Esophagus muscularis mucosa (tissue), 4 donors: ENCODE measurements at regions not wholly inside any gene's neighbourhood (a gene's known extent, or its start where the extent isn't known, plus 50 kb on each side); places are given as distances from the start of the nearest gene placed in this dataset.

Experiments
- DNase-seq: peaks from one replicate; pipeline ENCODE4 v3.0.0-alpha.2; 2017; ENCODE audit errors: extremely low spot score
- H3K27ac ChIP-seq, 4 donors: fragments of 200-600 bp; sonication (generic); replicated peaks in 1 of 4; 1 replicate in 3 of 4; 2 replicates in 1 of 4; pipeline ENCODE4 v1.5.1; 2016 to 2019; ENCODE audit warnings: mild to moderate bottlenecking in 1 of 4
- H3K27me3 ChIP-seq, 4 donors: fragments of 200-600 bp; sonication (generic); one replicate each; pipeline versions ENCODE4 v1.5.1 to v1.6.0; 2016 to 2019
- H3K36me3 ChIP-seq, 4 donors: fragments of 200-600 bp; sonication (generic); one replicate each; pipeline ENCODE4 v1.5.1; 2016 to 2019
- H3K4me1 ChIP-seq, 4 donors: fragments of 200-600 bp; sonication (generic); one replicate each; pipeline ENCODE4 v1.5.1; 2016 to 2019
- H3K4me3 ChIP-seq, 4 donors: fragments of 200-600 bp; sonication (generic); 1 replicate in 2 of 4; 2 replicates in 2 of 4; pipeline ENCODE4 v1.5.1; 2016 to 2019; ENCODE audit warnings: mild to moderate bottlenecking in 4 of 4, moderate library complexity in 1 of 4
- H3K9me3 ChIP-seq, 4 donors: fragments of 200-600 bp; sonication (generic); 1 replicate in 3 of 4; 2 replicates in 1 of 4; pipeline ENCODE4 v1.5.1; 2016 to 2019
- CTCF ChIP-seq, 3 experiments: fragments of 200-600 bp in 2 of 3; fragments of 450-650 bp in 1 of 3; sonication (generic) in 2 of 3; IDR thresholded peaks; one replicate each; pipeline ENCODE4 v1.5.1; 2017 to 2019; ENCODE audit warnings: antibody characterized with exemption in 3 of 3, mild to moderate bottlenecking in 2 of 3, moderate library complexity in 1 of 3
- EP300 ChIP-seq: sonication (generic); formaldehyde crosslinking; IDR thresholded peaks from one replicate; pipeline ENCODE4 v1.6.1; 2017; ENCODE audit warnings: antibody characterized with exemption
- POLR2A ChIP-seq: fragments of 450-650 bp; IDR thresholded peaks from one replicate; pipeline ENCODE4 v1.6.1; 2017; ENCODE audit warnings: antibody characterized with exemption, moderate library complexity, mild to moderate bottlenecking, low read depth
- POLR2AphosphoS5 ChIP-seq, 2 donors: sonication (generic); formaldehyde crosslinking; IDR thresholded peaks; one replicate each; pipeline ENCODE4 v1.6.1; 2017; ENCODE audit warnings: antibody characterized with exemption in 2 of 2
- WGBS: methylation state at CpG from one replicate; pipeline ENCODE4 v1.1.5; 2018; 5-methylcytosine and 5-hydroxymethylcytosine counted together
- intact Hi-C: fragments of 100-400 bp; cut with DNase I; formaldehyde crosslinking; loops from one replicate; pipeline ENCODE4 v1.15.1; 2023

GRCh38 chr13:91200486-91200885, 147.0 kb upstream of the MIR17HG start:
- no peaks in the 10 kb centered on the region for H3K36me3 ChIP-seq
- no peak overlapping the region for H3K4me3 ChIP-seq
- TF ChIP-seq POLR2A (no peak), CTCF (IDR thresholded peaks at IDR 0.05) (no peak), EP300 (no peak), POLR2AphosphoS5 (IDR thresholded peaks at IDR 0.05) (no peak)
- DNase-seq, result no peak
- intact Hi-C loops, result no loop called here
- no peaks in the 10 kb centered on the region for H3K27me3 ChIP-seq
- no peaks in the 10 kb centered on the region for H3K9me3 ChIP-seq
- WGBS, result 81% methylated on average over 3 of the region's 3 CpGs
- no peaks in the 10 kb centered on the region for H3K4me1 ChIP-seq
- no peak overlapping the region for H3K27ac ChIP-seq

DNA sequence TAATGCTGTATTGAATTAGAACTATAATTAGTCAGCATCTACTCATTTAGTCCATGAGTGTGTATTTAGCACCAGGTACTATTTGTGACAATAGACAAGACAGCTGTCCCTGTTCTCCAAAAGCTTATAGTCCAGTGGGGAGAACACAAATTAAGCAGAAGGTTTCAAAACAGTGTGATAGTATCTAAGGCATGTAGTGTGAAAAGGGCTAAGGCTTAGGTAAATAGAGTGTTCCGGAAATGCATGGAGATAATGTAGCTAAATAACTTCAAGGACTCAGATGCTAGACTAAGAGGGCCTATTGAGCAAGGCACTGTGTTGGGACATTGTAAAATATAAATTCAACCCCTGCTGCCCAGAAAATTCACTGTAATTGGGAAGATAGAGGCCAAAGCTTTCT, 144.1 kb upstream of the MIR17HG start:
- H3K9me3 ChIP-seq, result no peaks in the 10 kb centered on the region
- H3K27ac ChIP-seq, result no peak overlapping the region
- no peak overlapping the region for H3K4me3 ChIP-seq
- intact Hi-C loops, result no loop called here
- no peak for DNase-seq
- H3K4me1 ChIP-seq, result no peaks in the 10 kb centered on the region
- TF ChIP-seq EP300 (no peak), POLR2AphosphoS5 (IDR thresholded peaks at IDR 0.05) (no peak), POLR2A (no peak), CTCF (IDR thresholded peaks at IDR 0.05) (no peak)
- H3K27me3 ChIP-seq, result no peaks in the 10 kb centered on the region
- 96% methylated on average over 1 of the region's 1 CpG for WGBS
- no peaks in the 10 kb centered on the region for H3K36me3 ChIP-seq

DNA sequence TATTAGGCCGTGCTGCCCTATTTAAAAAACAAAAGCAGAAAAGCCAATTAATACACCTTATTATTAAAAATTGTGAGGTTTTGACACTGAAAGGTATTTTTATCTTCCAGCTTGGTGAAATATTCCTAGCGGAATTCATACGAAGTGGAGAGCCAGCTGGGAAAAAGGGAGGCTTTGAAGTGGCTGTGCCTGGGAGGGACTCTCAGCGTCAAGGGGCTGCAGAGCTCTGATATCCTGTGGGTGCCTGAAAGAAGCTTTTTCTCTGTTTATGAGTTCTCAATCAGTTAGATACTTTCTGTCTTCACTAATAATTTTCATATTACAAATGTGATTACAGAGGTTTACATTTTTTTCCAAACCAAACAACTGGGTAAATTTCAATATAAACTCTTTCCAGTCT, 140.2 kb upstream of the MIR17HG start:
- Histone ChIP-seq H3K36me3 (no peaks in the 10 kb centered on the region), H3K4me1 (no peaks in the 10 kb centered on the region), H3K27me3 (no peaks in the 10 kb centered on the region), H3K27ac (no peak overlapping the region), H3K9me3 (peaks cover 0 to 9% (median 3%) of the 10 kb centered on the region in 4 donors), H3K4me3 (no peak overlapping the region)
- no peak for DNase-seq
- intact Hi-C loops, result no loop called here
- 70% methylated on average over 4 of the region's 4 CpGs for WGBS
- TF ChIP-seq POLR2A, result no peak
- no peak for TF ChIP-seq EP300
- no peak for TF ChIP-seq POLR2AphosphoS5 (IDR thresholded peaks at IDR 0.05)
- no peak for TF ChIP-seq CTCF (IDR thresholded peaks at IDR 0.05)

DNA sequence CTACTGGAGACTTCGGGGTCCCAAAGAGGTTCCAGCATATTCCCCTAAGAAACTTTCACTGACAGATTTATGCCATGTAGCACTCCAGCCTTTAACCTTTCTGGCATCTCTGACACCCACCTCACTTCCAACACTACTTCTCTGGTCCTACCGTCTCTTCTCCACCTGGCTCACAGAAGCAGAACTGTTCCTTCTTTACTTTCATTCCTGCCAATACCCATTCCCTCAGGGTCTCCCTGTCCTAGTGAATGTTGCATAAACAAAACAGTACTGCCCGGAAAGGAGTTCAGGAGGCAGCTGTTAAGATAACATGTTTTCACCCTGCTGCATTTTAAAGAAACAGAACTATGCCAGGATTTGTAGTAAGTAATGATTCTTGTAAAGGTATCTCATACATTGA, 136.0 kb upstream of the MIR17HG start:
- Histone ChIP-seq H3K36me3 (no peaks in the 10 kb centered on the region), H3K27me3 (no peaks in the 10 kb centered on the region), H3K4me1 (no peaks in the 10 kb centered on the region), H3K27ac (no peak overlapping the region), H3K4me3 (no peak overlapping the region), H3K9me3 (peaks cover 0 to 9% (median 3%) of the 10 kb centered on the region in 4 donors)
- TF ChIP-seq POLR2AphosphoS5 (IDR thresholded peaks at IDR 0.05) (no peak), POLR2A (no peak), CTCF (IDR thresholded peaks at IDR 0.05) (no peak), EP300 (no peak)
- DNase-seq, result no peak
- WGBS, result 55% methylated on average over 3 of the region's 3 CpGs
- intact Hi-C loops, result no loop called here

- Histone ChIP-seq H3K9me3 (peaks cover 0 to 9% (median 3%) of the 10 kb centered on the region in 4 donors), H3K27me3 (peaks cover 0 to 4% (median 0%) of the 10 kb centered on the region in 4 donors), H3K36me3 (no peaks in the 10 kb centered on the region), H3K4me3 (no peak overlapping the region), H3K4me1 (no peaks in the 10 kb centered on the region), H3K27ac (no peak overlapping the region)
- no peak for DNase-seq
- intact Hi-C loops, result no loop called here
- WGBS, result 41% methylated on average over 5 of the region's 5 CpGs
- TF ChIP-seq EP300, result no peak
- no peak for TF ChIP-seq POLR2AphosphoS5 (IDR thresholded peaks at IDR 0.05)
- no peak for TF ChIP-seq POLR2A
- no peak for TF ChIP-seq CTCF (IDR thresholded peaks at IDR 0.05)
Measured at GRCh38 chr13:91212231-91212630, 135.3 kb upstream of the MIR17HG start.
